SK-N-SH treated with all-trans-retinoic acid at 6 μM for 48 hours (cell line): ENCODE measurements at regions not wholly inside any gene's neighbourhood (a gene's known extent, or its start where the extent isn't known, plus 50 kb on each side); places are given as distances from the start of the nearest gene placed in this dataset.
A peak's percentile ranks its signal among the peaks of the same experiment; 100 is the strongest.

Experiments
- ATAC-seq: fragments of 200-7000 bp; cut with Tn5 transposase; 3 replicates; pipeline ENCODE4 v1.9.1; 2020; ENCODE audit warnings: mild to moderate bottlenecking, moderate library complexity
- BACH2 ChIP-seq: fragments of 250-450 bp; sonication (Bioruptor Pico); IDR thresholded peaks from 2 replicates; pipeline ENCODE4 v1.9.0; 2021; ENCODE audit warnings: mild to moderate bottlenecking, borderline replicate concordance
- CSDC2 ChIP-seq: fragments of 250-450 bp; sonication (Bioruptor Pico); IDR thresholded peaks from 2 replicates; pipeline ENCODE4 v1.5.0; 2020; ENCODE audit warnings: mild to moderate bottlenecking, moderate library complexity
- ISL1 ChIP-seq: fragments of 250-450 bp; sonication (Bioruptor Pico); IDR thresholded peaks from 2 replicates; pipeline ENCODE4 v2.1.2; 2022; ENCODE audit warnings: mild to moderate bottlenecking, moderate library complexity
- OSR1 ChIP-seq: fragments of 250-450 bp; sonication (Bioruptor Pico); IDR thresholded peaks from 2 replicates; pipeline ENCODE4 v1.8.0; 2022; ENCODE audit warnings: moderate library complexity, mild to moderate bottlenecking, inconsistent platforms
- RARB ChIP-seq: fragments of 250-450 bp; sonication (Bioruptor Pico); IDR thresholded peaks from 2 replicates; pipeline ENCODE4 v1.8.0; 2021; ENCODE audit warnings: mild to moderate bottlenecking, moderate library complexity
- SNAI2 ChIP-seq: fragments of 250-450 bp; sonication (Bioruptor Pico); IDR thresholded peaks from 2 replicates; pipeline ENCODE4 v1.5.0; 2020; ENCODE audit warnings: mild to moderate bottlenecking, moderate library complexity
- TCF4 ChIP-seq: fragments of 250-450 bp; sonication (Bioruptor Pico); IDR thresholded peaks from 2 replicates; pipeline ENCODE4 v1.8.0; 2021; ENCODE audit warnings: mild to moderate bottlenecking, moderate library complexity, borderline replicate concordance
- TOX ChIP-seq: fragments of 250-450 bp; sonication (Bioruptor Pico); IDR thresholded peaks from 2 replicates; pipeline ENCODE4 v1.8.0; 2021; ENCODE audit warnings: mild to moderate bottlenecking, moderate library complexity, borderline replicate concordance
- ZFP30 ChIP-seq: fragments of 450-650 bp; formaldehyde crosslinking; IDR thresholded peaks from 2 replicates; pipeline ENCODE4 v1.5.0; 2022; ENCODE audit warnings: mild to moderate bottlenecking, moderate library complexity
- ZNF70 ChIP-seq: fragments of 450-650 bp; formaldehyde crosslinking; IDR thresholded peaks from 2 replicates; pipeline ENCODE4 v1.5.0; 2020; ENCODE audit warnings: mild to moderate bottlenecking, moderate library complexity
- ZNF8 ChIP-seq: fragments of 450-650 bp; formaldehyde crosslinking; IDR thresholded peaks from 2 replicates; pipeline ENCODE4 v1.5.0; 2020; ENCODE audit warnings: mild to moderate bottlenecking, moderate library complexity
- TF ChIP-seq, protein P1 (sequence below): fragments of 250-450 bp; sonication (Bioruptor Pico); IDR thresholded peaks from 2 replicates; pipeline ENCODE4 v1.8.0; 2020; ENCODE audit warnings: mild to moderate bottlenecking, moderate library complexity, borderline replicate concordance
- TF ChIP-seq, protein P2 (sequence below): fragments of 250-450 bp; sonication (Bioruptor Pico); IDR thresholded peaks from 2 replicates; pipeline ENCODE4 v1.8.0; 2021; ENCODE audit warnings: low read depth, mild to moderate bottlenecking, moderate library complexity, borderline replicate concordance
- TF ChIP-seq, protein P3 (sequence below): fragments of 250-450 bp; sonication (Bioruptor Pico); IDR thresholded peaks from 2 replicates; pipeline ENCODE4 v1.5.1; 2020; ENCODE audit warnings: low read depth, mild to moderate bottlenecking, moderate library complexity
- TF ChIP-seq, protein P4 (sequence below): fragments of 250-450 bp; sonication (Bioruptor Pico); IDR thresholded peaks from 2 replicates; pipeline ENCODE4 v1.5.0; 2020; ENCODE audit warnings: mild to moderate bottlenecking, moderate library complexity

DNA sequence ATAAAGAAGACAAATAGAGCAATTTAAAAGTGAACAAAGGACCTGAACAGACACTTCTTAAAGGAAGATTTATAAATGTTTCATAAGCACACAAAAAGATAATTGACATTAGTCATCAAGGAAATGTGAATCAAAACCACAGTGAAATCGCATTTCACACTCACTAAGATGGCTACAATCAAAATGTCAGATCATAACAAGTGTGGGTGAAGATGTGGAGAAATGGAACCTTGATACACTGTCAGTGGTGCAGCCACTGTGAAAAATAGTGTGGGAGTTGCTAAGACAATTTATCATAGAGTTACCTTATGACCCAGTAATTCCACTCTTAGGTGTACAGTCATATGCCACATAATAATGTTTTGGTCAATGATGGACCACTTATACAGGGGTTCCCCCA lies 54.5 kb upstream of the HTR4 start:
- no peak for ATAC-seq
- TF ChIP-seq, protein P1, sequence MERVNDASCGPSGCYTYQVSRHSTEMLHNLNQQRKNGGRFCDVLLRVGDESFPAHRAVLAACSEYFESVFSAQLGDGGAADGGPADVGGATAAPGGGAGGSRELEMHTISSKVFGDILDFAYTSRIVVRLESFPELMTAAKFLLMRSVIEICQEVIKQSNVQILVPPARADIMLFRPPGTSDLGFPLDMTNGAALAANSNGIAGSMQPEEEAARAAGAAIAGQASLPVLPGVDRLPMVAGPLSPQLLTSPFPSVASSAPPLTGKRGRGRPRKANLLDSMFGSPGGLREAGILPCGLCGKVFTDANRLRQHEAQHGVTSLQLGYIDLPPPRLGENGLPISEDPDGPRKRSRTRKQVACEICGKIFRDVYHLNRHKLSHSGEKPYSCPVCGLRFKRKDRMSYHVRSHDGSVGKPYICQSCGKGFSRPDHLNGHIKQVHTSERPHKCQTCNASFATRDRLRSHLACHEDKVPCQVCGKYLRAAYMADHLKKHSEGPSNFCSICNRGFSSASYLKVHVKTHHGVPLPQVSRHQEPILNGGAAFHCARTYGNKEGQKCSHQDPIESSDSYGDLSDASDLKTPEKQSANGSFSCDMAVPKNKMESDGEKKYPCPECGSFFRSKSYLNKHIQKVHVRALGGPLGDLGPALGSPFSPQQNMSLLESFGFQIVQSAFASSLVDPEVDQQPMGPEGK (CRISPR knock-in tag) = peak; percentile 27; the same call in 1 of the 2 replicates
- TF ChIP-seq RARB (CRISPR knock-in tag) (no peak), TOX (no peak), ZFP30 (no peak)

DNA sequence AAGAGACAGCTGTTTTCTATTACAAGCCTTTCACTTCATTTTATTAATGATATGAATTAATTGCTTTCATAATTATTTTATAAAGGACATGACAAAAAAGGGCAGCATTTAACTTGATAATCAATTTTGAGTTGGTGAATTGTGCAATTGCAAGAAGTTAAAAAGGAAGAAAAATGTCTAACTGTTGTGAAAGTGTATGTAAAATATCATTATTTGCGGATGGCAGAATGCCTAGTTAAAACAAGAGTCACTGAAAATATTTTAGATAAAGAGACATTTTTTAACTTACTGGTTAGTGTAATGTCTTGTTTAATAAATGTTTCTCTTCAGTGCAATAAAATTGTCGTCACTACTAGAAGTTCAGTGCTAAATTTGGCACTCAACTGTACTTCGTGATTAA lies 57.6 kb upstream of the HTR4 start:
- no peak for ATAC-seq
- TF ChIP-seq OSR1 = no peak
- TF ChIP-seq, protein P2, sequence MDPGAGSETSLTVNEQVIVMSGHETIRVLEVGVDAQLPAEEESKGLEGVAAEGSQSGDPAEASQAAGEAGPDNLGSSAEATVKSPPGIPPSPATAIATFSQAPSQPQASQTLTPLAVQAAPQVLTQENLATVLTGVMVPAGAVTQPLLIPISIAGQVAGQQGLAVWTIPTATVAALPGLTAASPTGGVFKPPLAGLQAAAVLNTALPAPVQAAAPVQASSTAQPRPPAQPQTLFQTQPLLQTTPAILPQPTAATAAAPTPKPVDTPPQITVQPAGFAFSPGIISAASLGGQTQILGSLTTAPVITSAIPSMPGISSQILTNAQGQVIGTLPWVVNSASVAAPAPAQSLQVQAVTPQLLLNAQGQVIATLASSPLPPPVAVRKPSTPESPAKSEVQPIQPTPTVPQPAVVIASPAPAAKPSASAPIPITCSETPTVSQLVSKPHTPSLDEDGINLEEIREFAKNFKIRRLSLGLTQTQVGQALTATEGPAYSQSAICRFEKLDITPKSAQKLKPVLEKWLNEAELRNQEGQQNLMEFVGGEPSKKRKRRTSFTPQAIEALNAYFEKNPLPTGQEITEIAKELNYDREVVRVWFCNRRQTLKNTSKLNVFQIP = no peak; the same call in 1 of the 2 replicates
- TF ChIP-seq, protein P3, sequence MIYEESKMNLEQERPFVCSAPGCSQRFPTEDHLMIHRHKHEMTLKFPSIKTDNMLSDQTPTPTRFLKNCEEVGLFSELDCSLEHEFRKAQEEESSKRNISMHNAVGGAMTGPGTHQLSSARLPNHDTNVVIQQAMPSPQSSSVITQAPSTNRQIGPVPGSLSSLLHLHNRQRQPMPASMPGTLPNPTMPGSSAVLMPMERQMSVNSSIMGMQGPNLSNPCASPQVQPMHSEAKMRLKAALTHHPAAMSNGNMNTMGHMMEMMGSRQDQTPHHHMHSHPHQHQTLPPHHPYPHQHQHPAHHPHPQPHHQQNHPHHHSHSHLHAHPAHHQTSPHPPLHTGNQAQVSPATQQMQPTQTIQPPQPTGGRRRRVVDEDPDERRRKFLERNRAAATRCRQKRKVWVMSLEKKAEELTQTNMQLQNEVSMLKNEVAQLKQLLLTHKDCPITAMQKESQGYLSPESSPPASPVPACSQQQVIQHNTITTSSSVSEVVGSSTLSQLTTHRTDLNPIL (CRISPR knock-in tag) = 0 out of 2 replicates have a peak, but pooled peaks have one; percentile 17
- TF ChIP-seq TCF4 (CRISPR knock-in tag) = peak; percentile 61
- TF ChIP-seq ISL1 (CRISPR knock-in tag) = peak; percentile 86
- TF ChIP-seq BACH2 = no peak
- TF ChIP-seq, protein P4, sequence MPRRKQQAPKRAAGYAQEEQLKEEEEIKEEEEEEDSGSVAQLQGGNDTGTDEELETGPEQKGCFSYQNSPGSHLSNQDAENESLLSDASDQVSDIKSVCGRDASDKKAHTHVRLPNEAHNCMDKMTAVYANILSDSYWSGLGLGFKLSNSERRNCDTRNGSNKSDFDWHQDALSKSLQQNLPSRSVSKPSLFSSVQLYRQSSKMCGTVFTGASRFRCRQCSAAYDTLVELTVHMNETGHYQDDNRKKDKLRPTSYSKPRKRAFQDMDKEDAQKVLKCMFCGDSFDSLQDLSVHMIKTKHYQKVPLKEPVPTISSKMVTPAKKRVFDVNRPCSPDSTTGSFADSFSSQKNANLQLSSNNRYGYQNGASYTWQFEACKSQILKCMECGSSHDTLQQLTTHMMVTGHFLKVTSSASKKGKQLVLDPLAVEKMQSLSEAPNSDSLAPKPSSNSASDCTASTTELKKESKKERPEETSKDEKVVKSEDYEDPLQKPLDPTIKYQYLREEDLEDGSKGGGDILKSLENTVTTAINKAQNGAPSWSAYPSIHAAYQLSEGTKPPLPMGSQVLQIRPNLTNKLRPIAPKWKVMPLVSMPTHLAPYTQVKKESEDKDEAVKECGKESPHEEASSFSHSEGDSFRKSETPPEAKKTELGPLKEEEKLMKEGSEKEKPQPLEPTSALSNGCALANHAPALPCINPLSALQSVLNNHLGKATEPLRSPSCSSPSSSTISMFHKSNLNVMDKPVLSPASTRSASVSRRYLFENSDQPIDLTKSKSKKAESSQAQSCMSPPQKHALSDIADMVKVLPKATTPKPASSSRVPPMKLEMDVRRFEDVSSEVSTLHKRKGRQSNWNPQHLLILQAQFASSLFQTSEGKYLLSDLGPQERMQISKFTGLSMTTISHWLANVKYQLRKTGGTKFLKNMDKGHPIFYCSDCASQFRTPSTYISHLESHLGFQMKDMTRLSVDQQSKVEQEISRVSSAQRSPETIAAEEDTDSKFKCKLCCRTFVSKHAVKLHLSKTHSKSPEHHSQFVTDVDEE (CRISPR knock-in tag) = no peak
- TF ChIP-seq, all 23 proteins: peak for 3

DNA sequence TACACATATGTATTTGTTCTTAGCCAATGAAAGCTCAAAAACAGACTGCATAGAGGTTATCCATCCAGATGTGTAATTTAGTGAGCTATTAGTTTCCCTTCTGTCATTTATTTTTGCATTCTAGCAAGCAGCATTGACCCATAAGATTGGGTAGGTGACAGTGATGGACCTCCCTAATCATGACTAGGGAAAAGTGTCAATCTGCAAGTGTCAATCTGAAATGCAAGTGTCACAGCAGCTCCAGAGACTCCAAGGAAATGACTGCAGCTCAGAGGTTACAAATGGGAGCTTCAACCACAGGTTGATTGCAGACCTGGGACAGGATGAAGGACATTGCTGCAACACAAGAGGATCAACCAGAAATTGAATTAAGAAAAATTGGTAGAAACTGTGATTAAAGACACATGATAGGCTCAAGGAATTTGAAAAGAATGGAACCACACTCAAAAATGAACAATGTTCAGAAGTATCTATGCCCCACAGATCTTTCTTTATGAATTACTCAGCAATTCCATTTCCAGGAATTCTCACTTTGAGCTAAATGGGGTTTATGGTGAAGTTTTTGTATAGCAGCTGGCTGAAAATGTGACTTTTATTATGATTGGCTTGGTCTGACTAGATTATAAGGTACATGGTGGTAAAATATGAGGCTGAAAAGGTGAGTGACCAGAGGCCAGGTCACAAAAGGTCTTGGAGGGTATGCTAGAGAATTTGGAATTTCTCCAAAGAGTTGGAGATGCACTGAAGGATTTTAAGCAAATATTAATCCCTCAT lies 59.6 kb upstream of the HTR4 start:
- ATAC-seq = no peak
- TF ChIP-seq, protein P3 (CRISPR knock-in tag) = no peak
- 0 out of 2 replicates have a peak, but pooled peaks have one; percentile 17 for TF ChIP-seq ZNF70

DNA sequence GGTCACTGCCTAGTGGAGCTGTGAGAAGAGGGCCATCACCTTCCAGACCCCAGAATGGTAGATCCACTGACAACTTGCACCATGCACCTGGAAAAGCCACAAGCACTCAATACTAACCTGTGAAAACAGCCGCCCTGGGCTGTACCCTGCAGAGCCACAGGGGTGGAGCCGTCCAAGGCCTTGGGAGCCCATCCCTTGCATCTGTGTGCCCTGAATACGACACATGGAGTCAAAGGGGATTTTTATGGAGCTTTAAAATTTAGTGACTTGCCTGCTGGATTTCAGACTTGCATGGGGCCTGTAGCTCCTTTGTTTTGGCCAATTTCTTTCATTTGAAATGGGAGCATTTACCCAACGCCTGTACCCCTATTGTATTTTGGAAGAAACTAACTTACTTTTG lies 62.4 kb upstream of the HTR4 start:
- ATAC-seq = no peak
- TF ChIP-seq, protein P4 (CRISPR knock-in tag) = no peak
- no peak for TF ChIP-seq SNAI2 (CRISPR knock-in tag)
- TF ChIP-seq TOX = no peak
- TF ChIP-seq CSDC2 (CRISPR knock-in tag) = no peak
- no peak for TF ChIP-seq ZFP30
- no peak for TF ChIP-seq ZNF8 (CRISPR knock-in tag)
